ENCODE measurements at regions not wholly inside any gene's neighbourhood (a gene's known extent, or its start where the extent isn't known, plus 50 kb on each side); places are given as distances from the start of the nearest gene placed in this dataset.

DNA sequence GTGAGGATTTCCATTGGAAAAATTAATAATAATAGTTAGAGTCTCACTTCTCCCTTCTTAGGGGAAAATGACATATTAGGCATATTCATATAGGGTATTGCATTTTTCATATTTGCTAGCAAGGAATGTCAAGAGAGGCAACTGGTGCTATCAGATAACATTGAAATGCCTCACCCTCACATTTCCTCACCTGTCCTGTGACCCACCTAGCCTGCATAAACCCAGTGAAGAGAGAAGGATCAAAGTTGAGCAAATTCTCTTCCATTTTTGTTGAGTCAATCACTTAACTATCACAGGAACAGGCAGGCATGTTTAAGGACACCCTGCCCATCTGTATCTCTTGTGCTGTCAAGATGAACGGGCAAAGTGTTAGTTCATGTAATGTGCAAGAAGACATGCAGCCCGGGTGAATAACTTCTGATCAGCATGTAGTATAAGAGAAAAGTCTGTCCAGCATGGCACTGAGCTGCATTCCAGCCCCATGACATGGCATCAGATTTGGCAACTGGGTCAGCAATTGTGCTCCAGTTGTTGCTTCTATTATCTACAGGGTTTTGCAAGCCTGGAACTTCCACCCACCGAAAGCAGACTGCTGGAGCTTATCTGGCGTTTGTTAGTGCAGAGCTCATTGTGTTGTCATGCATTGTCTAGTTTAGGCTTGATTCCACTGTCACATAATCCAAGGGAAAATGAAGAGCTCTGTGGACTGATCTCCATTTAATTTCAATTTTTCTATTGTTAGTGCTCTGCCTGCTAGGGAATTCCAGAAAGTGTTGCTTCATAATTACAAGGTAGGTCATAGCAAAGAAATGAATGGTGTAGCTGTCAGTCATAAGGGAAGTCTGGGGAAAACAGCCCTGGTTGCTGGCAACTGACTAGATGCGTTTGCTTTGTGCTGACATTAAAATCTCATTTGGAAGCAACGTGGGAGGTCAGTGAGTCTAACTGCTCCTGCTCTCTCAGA is 138.4 kb upstream of the TNFAIP3 start:
- no peak for TF ChIP-seq EZH2 (IDR thresholded peaks at IDR 0.05; ENCODE audit: borderline replicate concordance, insufficient read depth, low read depth, low read length, poor library complexity, severe bottlenecking)
- TF ChIP-seq, protein P1, sequence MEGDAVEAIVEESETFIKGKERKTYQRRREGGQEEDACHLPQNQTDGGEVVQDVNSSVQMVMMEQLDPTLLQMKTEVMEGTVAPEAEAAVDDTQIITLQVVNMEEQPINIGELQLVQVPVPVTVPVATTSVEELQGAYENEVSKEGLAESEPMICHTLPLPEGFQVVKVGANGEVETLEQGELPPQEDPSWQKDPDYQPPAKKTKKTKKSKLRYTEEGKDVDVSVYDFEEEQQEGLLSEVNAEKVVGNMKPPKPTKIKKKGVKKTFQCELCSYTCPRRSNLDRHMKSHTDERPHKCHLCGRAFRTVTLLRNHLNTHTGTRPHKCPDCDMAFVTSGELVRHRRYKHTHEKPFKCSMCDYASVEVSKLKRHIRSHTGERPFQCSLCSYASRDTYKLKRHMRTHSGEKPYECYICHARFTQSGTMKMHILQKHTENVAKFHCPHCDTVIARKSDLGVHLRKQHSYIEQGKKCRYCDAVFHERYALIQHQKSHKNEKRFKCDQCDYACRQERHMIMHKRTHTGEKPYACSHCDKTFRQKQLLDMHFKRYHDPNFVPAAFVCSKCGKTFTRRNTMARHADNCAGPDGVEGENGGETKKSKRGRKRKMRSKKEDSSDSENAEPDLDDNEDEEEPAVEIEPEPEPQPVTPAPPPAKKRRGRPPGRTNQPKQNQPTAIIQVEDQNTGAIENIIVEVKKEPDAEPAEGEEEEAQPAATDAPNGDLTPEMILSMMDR (IDR thresholded peaks at IDR 0.05), result no peak
- Mint-ChIP-seq H3K4me3 (no peak overlapping the region), H3K4me1 (no peaks in the 10 kb centered on the region), H3K27ac (no peak overlapping the region), H3K27me3 (peaks cover 8% of the 10 kb centered on the region), H3K9me3 (ENCODE audit: insufficient read depth) (no peaks in the 10 kb centered on the region)
- Histone ChIP-seq H3K27me3 (replicated peaks in 1 of 4; ENCODE audit: control extremely low read depth in 1 of 4, control insufficient read depth in 3 of 4, insufficient read depth in 4 of 4, low read length in 3 of 4) (no peaks in the 10 kb centered on the region), H3K4me1 (ENCODE audit: control insufficient read depth in 2 of 2, insufficient read depth in 2 of 2, low read length in 2 of 2) (no peaks in the 10 kb centered on the region), H3K36me3 (replicated peaks in 1 of 2; ENCODE audit: control extremely low read depth in 1 of 2, control insufficient read depth in 1 of 2, extremely low read depth in 1 of 2, insufficient read depth in 2 of 2, low read length in 1 of 2) (no peaks in the 10 kb centered on the region), H3K9ac (ENCODE audit: low read length) (no peak overlapping the region), H3K9me3 (ENCODE audit: control extremely low read depth in 1 of 3, control insufficient read depth in 2 of 3, insufficient read depth in 1 of 3, low read length in 2 of 3) (no peaks in the 10 kb centered on the region), H4K20me1 (ENCODE audit: control insufficient read depth, insufficient read depth, low read length, poor library complexity, severe bottlenecking) (no peaks in the 10 kb centered on the region), H2AFZ (ENCODE audit: insufficient read depth, low read depth, low read length, poor library complexity, severe bottlenecking) (no peak overlapping the region), H3K79me2 (ENCODE audit: control insufficient read depth, insufficient read depth, low read length) (no peaks in the 10 kb centered on the region), H3K4me3 (ENCODE audit: control extremely low read depth in 1 of 5, extremely low read depth in 1 of 5, insufficient read depth in 1 of 5, low read depth in 2 of 5, low read length in 4 of 5) (no peak overlapping the region), H3K27ac (ENCODE audit: low read length in 2 of 2) (no peak overlapping the region), H3K4me2 (replicated peaks; ENCODE audit: low read depth, low read length, poor library complexity, severe bottlenecking) (no peak overlapping the region)
- intact Hi-C loops (cut with micrococcal nuclease), result no loop called here
- ATAC-seq (ENCODE audit: low read depth) (no peak), DNase-seq (no peak)
- 94% methylated on average over 6 of the region's 6 CpGs for WGBS (ENCODE audit: insufficient coverage)
- ChIA-PET POLR2A (interaction anchor here (0.8 kb wide), 1 partner anchor 138 kb away, joined by 4 read pairs; the partner anchor contains the start of gene TNFAIP3), CTCF (no interaction called here)
